ENCODE measurements at regions not wholly inside any gene's neighbourhood (a gene's known extent, or its start where the extent isn't known, plus 50 kb on each side); places are given as distances from the start of the nearest gene placed in this dataset.

DNA sequence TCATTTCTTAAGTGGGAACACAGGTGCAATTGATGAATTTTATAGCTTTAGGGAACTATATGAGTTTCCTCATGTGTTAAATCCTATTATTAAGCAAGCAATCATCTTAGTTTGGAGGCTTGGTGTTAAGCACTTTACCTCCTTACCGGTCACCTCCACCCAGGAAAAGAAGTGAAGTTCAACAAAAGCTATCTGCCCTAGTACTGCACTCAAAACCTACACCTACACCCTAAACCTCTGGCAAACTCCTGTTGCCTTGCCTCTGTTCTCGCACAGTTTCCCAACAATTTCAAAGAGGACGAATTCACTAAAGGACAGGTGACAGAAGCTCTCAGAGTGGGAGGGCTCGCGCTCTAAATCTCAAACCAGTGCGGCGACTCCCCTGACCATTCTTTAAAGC lies 85.7 kb upstream of the TENT5D start:
- no peak for DNase-seq (ENCODE audit: low read depth in 2 of 2)
- H3K4me3 ChIP-seq (replicated peaks in 1 of 2; ENCODE audit: low read depth in 2 of 2, low read length in 2 of 2) = peak overlapping the region in 1 of 2 donors; percentile 22
- TF ChIP-seq CTCF (IDR thresholded peaks at IDR 0.05; ENCODE audit: low read depth, low read length) = no peak

- no peak for TF ChIP-seq CTCF (IDR thresholded peaks at IDR 0.05; ENCODE audit: low read depth, low read length)
- DNase-seq (ENCODE audit: low read depth in 2 of 2) = peak in 1 of 2 donors; percentile 7
- H3K4me3 ChIP-seq (replicated peaks in 1 of 2; ENCODE audit: low read depth in 2 of 2, low read length in 2 of 2) = peak overlapping the region in 1 of 2 donors; percentile 22
Observed at GRCh38 chrX:80335062-80335830, 85.0 kb upstream of the TENT5D start.

- H3K4me3 ChIP-seq (replicated peaks in 1 of 2; ENCODE audit: low read depth in 2 of 2, low read length in 2 of 2) = no peak overlapping the region
- DNase-seq (ENCODE audit: low read depth in 2 of 2) = no peak
- no peak for TF ChIP-seq CTCF (IDR thresholded peaks at IDR 0.05; ENCODE audit: low read depth, low read length)
Observed at GRCh38 chrX:80354966-80355465, 65.2 kb upstream of the TENT5D start.
